Neural progenitor cell (in vitro differentiated cells): ENCODE measurements at regions not wholly inside any gene's neighbourhood (a gene's known extent, or its start where the extent isn't known, plus 50 kb on each side); places are given as distances from the start of the nearest gene placed in this dataset.

Source experiments
- CTCF ChIP-seq: fragments of 200-600 bp; sonication (generic); IDR thresholded peaks from 2 replicates; pipeline ENCODE4 v1.5.1; 2017; ENCODE audit warnings: antibody characterized with exemption, mild to moderate bottlenecking
- EZH2 ChIP-seq: fragments of 200-600 bp; sonication (generic); IDR thresholded peaks from 2 replicates; pipeline ENCODE4 v1.6.1; 2017; ENCODE audit warnings: antibody characterized with exemption, mild to moderate bottlenecking, moderate library complexity
- EZH2phosphoT487 ChIP-seq: fragments of 200-600 bp; sonication (generic); IDR thresholded peaks from 2 replicates; pipeline ENCODE4 v1.6.1; 2017; ENCODE audit warnings: antibody characterized with exemption

- TF ChIP-seq CTCF (no peak), EZH2 (no peak), EZH2phosphoT487 (no peak)
These were observed 610.3 kb upstream of the GALNTL6 start for GRCh38 chr4:171202908-171203307.
